ENCODE measurements at regions not wholly inside any gene's neighbourhood (a gene's known extent, or its start where the extent isn't known, plus 50 kb on each side); places are given as distances from the start of the nearest gene placed in this dataset.
A peak's percentile ranks its signal among the peaks of the same experiment; 100 is the strongest.

GRCh38 chr11:19648321-19648720, 64.3 kb upstream of the NAV2 start:
- ATAC-seq (ENCODE audit: low FRiP score in 2 of 2) = no peak
- H3K27ac ChIP-seq = no peak overlapping the region
- WGBS, 2 donors = 74 to 92% methylated on average over 3 of the region's 3 CpGs
- no peaks in the 10 kb centered on the region for H3K27me3 ChIP-seq
- peaks cover 0 to 7% (median 0%) of the 10 kb centered on the region in 4 donors for H3K4me1 ChIP-seq
- H3K4me3 ChIP-seq = no peak overlapping the region
- no peaks in the 10 kb centered on the region for H3K9me3 ChIP-seq
- no peak for DNase-seq
- TF ChIP-seq EP300 (IDR thresholded peaks at IDR 0.05) = no peak
- no peak for TF ChIP-seq POLR2AphosphoS5 (IDR thresholded peaks at IDR 0.05)
- TF ChIP-seq POLR2A (IDR thresholded peaks at IDR 0.05) = no peak
- no peak for TF ChIP-seq CTCF (IDR thresholded peaks at IDR 0.05)
- H3K36me3 ChIP-seq = no peaks in the 10 kb centered on the region

GRCh38 chr11:19647816-19648215, 64.8 kb upstream of the NAV2 start:
- no peak for ATAC-seq (ENCODE audit: low FRiP score in 2 of 2)
- TF ChIP-seq POLR2AphosphoS5 (IDR thresholded peaks at IDR 0.05) (no peak), POLR2A (IDR thresholded peaks at IDR 0.05) (no peak), CTCF (IDR thresholded peaks at IDR 0.05) (no peak), EP300 (IDR thresholded peaks at IDR 0.05) (no peak)
- H3K27me3 ChIP-seq = no peaks in the 10 kb centered on the region
- DNase-seq = no peak
- H3K4me3 ChIP-seq = no peak overlapping the region
- no peak overlapping the region for H3K27ac ChIP-seq
- WGBS, 2 donors = 93 to 96% methylated on average over 3 of the region's 3 CpGs
- no peaks in the 10 kb centered on the region for H3K9me3 ChIP-seq
- peaks cover 0 to 7% (median 0%) of the 10 kb centered on the region in 4 donors for H3K4me1 ChIP-seq
- no peaks in the 10 kb centered on the region for H3K36me3 ChIP-seq

GRCh38 chr11:19646921-19647320, 65.7 kb upstream of the NAV2 start:
- ATAC-seq (ENCODE audit: low FRiP score in 2 of 2) (peak in 1 of 2 donors; percentile 21), DNase-seq (peak in 1 of 2 donors; percentile 57)
- TF ChIP-seq EP300 (IDR thresholded peaks at IDR 0.05) = no peak
- TF ChIP-seq POLR2A (IDR thresholded peaks at IDR 0.05) = no peak
- no peak for TF ChIP-seq POLR2AphosphoS5 (IDR thresholded peaks at IDR 0.05)
- no peak for TF ChIP-seq CTCF (IDR thresholded peaks at IDR 0.05)
- H3K27me3 ChIP-seq = no peaks in the 10 kb centered on the region
- no peak overlapping the region for H3K27ac ChIP-seq
- H3K4me3 ChIP-seq = no peak overlapping the region
- peaks cover 0 to 7% (median 0%) of the 10 kb centered on the region in 4 donors for H3K4me1 ChIP-seq
- WGBS, 2 donors = 60 to 75% methylated on average over 2 to 3 of the region's 3 CpGs
- H3K36me3 ChIP-seq = no peaks in the 10 kb centered on the region
- H3K9me3 ChIP-seq = no peaks in the 10 kb centered on the region

- Histone ChIP-seq H3K27ac (no peak overlapping the region), H3K4me1 (peaks cover 0 to 4% (median 0%) of the 10 kb centered on the region in 4 donors), H3K9me3 (no peaks in the 10 kb centered on the region), H3K4me3 (no peak overlapping the region), H3K27me3 (no peaks in the 10 kb centered on the region), H3K36me3 (no peaks in the 10 kb centered on the region)
- 50 to 80% methylated on average over 1 of the region's 1 CpG for WGBS, 2 donors
- DNase-seq = no peak
- TF ChIP-seq POLR2AphosphoS5 (IDR thresholded peaks at IDR 0.05) (no peak), EP300 (IDR thresholded peaks at IDR 0.05) (no peak)
- no peak for ATAC-seq (ENCODE audit: low FRiP score in 2 of 2)
Observed at GRCh38 chr11:19646308-19646707, 66.3 kb upstream of the NAV2 start.

GRCh38 chr11:19644316-19644715, 68.3 kb upstream of the NAV2 start:
- DNase-seq (no peak), ATAC-seq (ENCODE audit: low FRiP score in 2 of 2) (no peak)
- H3K4me1 ChIP-seq = no peaks in the 10 kb centered on the region
- 90 to 97% methylated on average over 3 to 4 of the region's 4 CpGs for WGBS, 2 donors
- no peaks in the 10 kb centered on the region for H3K36me3 ChIP-seq
- no peaks in the 10 kb centered on the region for H3K27me3 ChIP-seq
- H3K4me3 ChIP-seq = no peak overlapping the region
- H3K9me3 ChIP-seq = no peaks in the 10 kb centered on the region
- H3K27ac ChIP-seq = no peak overlapping the region
- no peak for TF ChIP-seq CTCF (IDR thresholded peaks at IDR 0.05)
- TF ChIP-seq POLR2AphosphoS5 (IDR thresholded peaks at IDR 0.05) = no peak
- TF ChIP-seq POLR2A (IDR thresholded peaks at IDR 0.05) = no peak
- no peak for TF ChIP-seq EP300 (IDR thresholded peaks at IDR 0.05)

Measured in upper lobe of left lung (tissue), 6 donors.